ENCODE measurements at regions not wholly inside any gene's neighbourhood (a gene's known extent, or its start where the extent isn't known, plus 50 kb on each side); places are given as distances from the start of the nearest gene placed in this dataset.

DNA sequence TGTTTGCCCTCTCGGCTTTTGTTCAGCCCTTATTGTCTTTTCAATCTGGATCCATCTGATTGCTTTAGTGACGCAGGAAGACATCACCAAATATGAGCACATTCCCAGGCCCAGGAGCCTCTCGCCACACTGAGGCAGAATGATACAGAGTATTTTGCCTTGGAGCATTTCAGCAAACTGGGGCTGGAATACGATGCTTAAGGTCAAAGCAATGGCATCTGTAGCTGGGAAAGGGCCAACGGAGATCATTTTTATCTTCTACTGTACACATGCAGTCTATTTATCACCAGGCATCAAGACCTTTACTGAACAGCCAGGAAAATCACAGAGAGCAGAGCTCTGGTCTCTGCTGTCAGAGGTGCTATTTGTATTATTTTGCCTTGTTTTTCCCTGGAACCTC lies 655.3 kb downstream of the RNF144B start:
- TF ChIP-seq, protein P1, sequence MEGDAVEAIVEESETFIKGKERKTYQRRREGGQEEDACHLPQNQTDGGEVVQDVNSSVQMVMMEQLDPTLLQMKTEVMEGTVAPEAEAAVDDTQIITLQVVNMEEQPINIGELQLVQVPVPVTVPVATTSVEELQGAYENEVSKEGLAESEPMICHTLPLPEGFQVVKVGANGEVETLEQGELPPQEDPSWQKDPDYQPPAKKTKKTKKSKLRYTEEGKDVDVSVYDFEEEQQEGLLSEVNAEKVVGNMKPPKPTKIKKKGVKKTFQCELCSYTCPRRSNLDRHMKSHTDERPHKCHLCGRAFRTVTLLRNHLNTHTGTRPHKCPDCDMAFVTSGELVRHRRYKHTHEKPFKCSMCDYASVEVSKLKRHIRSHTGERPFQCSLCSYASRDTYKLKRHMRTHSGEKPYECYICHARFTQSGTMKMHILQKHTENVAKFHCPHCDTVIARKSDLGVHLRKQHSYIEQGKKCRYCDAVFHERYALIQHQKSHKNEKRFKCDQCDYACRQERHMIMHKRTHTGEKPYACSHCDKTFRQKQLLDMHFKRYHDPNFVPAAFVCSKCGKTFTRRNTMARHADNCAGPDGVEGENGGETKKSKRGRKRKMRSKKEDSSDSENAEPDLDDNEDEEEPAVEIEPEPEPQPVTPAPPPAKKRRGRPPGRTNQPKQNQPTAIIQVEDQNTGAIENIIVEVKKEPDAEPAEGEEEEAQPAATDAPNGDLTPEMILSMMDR (IDR thresholded peaks at IDR 0.05), result no peak
- TF ChIP-seq POLR2A (IDR thresholded peaks at IDR 0.05), result no peak
